ENCODE measurements at regions not wholly inside any gene's neighbourhood (a gene's known extent, or its start where the extent isn't known, plus 50 kb on each side); places are given as distances from the start of the nearest gene placed in this dataset.

- TF ChIP-seq CTCF (conservative IDR thresholded peaks at IDR 0.05 in 1 of 2, IDR thresholded peaks at IDR 0.05 in 1 of 2; ENCODE audit: low read depth in 1 of 2, low read length in 2 of 2) = no peak
- TF ChIP-seq EZH2 (IDR thresholded peaks at IDR 0.05; ENCODE audit: low read length, missing control alignments) = no peak
These were observed 510.9 kb downstream of the RPS24 start for GRCh38 chr10:78544423-78545090.
